Prostate gland (tissue), 2 donors: ENCODE measurements at regions not wholly inside any gene's neighbourhood (a gene's known extent, or its start where the extent isn't known, plus 50 kb on each side); places are given as distances from the start of the nearest gene placed in this dataset.

ENCODE experiments used
- DNase-seq: peaks from one replicate; pipeline ENCODE4 v3.0.0-alpha.2; 2019; ENCODE audit warnings: low spot score
- H3K27ac ChIP-seq, 2 donors: fragments of 200-600 bp; sonication (generic); 2 replicates each; pipeline ENCODE4 v1.5.1; 2017 to 2019
- H3K27me3 ChIP-seq: fragments of 200-600 bp; sonication (generic); replicated peaks from 2 replicates; pipeline ENCODE4 v1.5.1; 2019; ENCODE audit not compliant: insufficient read depth
- H3K36me3 ChIP-seq, 2 donors: fragments of 200-600 bp; sonication (generic); 1 replicate in 1 of 2; 2 replicates in 1 of 2; pipeline versions ENCODE4 v1.5.1 to v1.8.1; 2017 to 2019
- H3K4me1 ChIP-seq: fragments of 200-600 bp; sonication (generic); replicated peaks from 2 replicates; pipeline ENCODE4 v1.5.1; 2019
- H3K4me3 ChIP-seq, 2 donors: fragments of 200-600 bp; sonication (generic); 2 replicates each; pipeline ENCODE4 v1.5.1; 2017 to 2019
- H3K9me3 ChIP-seq: fragments of 200-600 bp; sonication (generic); 2 replicates; pipeline ENCODE4 v1.5.1; 2017
- POLR2A ChIP-seq: fragments of 450-650 bp; IDR thresholded peaks from one replicate; pipeline ENCODE4 v1.6.1; 2016; ENCODE audit warnings: antibody characterized with exemption, mild to moderate bottlenecking
- POLR2AphosphoS5 ChIP-seq: sonication (generic); formaldehyde crosslinking; IDR thresholded peaks from one replicate; pipeline ENCODE4 v1.6.1; 2017; ENCODE audit warnings: antibody characterized with exemption
- WGBS: methylation state at CpG from one replicate; pipeline ENCODE4 v1.1.5; 2018; 5-methylcytosine and 5-hydroxymethylcytosine counted together
- intact Hi-C: fragments of 100-400 bp; cut with DNase I; formaldehyde crosslinking; loops from one replicate; pipeline ENCODE4 v1.14.2; 2022
- TF ChIP-seq, protein P1 (sequence below), 4 experiments: fragments of 200-600 bp in 2 of 4; fragments of 450-650 bp in 2 of 4; sonication (generic) in 2 of 4; IDR thresholded peaks; 1 replicate in 3 of 4; 2 replicates in 1 of 4; pipeline ENCODE4 v1.5.1; 2016 to 2019; ENCODE audit warnings: antibody characterized with exemption in 4 of 4, mild to moderate bottlenecking in 2 of 4, moderate library complexity in 2 of 4

DNA sequence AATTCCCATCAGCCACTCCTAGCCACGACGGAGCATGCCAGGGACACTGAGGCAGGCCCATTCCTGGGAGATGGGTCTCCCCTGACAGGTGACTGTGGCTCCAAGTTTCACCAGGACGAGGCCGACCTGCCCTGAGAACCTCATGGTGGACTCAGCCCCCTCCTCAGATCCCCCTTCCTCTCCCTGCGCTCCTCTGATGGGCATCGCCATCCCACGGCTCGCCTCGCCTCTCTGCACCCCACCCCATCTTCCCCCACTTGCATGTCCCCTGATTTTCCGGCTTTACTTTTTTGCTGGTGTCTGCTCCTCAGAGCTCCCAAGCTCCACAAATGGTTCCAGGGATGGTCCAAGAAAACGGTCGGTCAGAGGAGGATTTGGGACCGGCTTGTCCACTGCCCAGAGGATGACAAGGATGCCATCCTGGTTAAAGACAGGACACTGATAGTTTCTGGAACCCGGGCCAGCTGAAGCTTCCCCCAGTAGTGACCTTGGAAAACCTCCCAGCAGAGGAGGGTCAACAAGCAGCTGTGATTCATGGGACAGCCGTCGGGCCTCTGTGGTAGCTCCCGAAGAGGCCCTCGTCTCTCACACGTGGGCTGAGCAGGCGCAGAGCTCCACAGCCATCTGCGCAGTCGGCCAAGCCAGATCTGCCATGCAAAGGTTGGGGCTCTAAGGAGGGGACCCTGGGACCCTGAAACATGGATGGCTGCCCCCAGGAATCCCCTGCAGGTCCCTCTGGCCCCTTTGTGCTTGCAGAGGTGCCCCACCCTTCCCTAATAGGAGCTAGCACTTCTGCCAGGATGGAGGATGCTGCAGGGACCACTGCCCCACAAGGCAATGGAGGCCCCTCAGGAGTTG is 87.8 kb upstream of the SLC66A3 start:
- WGBS = 90% methylated on average over 22 of the region's 22 CpGs
- Histone ChIP-seq H3K4me1 (no peaks in the 10 kb centered on the region), H3K27ac (no peak overlapping the region), H3K36me3 (no peaks in the 10 kb centered on the region), H3K27me3 (no peaks in the 10 kb centered on the region), H3K4me3 (no peak overlapping the region), H3K9me3 (no peaks in the 10 kb centered on the region)
- TF ChIP-seq POLR2A (no peak), POLR2AphosphoS5 (no peak)
- TF ChIP-seq, protein P1, sequence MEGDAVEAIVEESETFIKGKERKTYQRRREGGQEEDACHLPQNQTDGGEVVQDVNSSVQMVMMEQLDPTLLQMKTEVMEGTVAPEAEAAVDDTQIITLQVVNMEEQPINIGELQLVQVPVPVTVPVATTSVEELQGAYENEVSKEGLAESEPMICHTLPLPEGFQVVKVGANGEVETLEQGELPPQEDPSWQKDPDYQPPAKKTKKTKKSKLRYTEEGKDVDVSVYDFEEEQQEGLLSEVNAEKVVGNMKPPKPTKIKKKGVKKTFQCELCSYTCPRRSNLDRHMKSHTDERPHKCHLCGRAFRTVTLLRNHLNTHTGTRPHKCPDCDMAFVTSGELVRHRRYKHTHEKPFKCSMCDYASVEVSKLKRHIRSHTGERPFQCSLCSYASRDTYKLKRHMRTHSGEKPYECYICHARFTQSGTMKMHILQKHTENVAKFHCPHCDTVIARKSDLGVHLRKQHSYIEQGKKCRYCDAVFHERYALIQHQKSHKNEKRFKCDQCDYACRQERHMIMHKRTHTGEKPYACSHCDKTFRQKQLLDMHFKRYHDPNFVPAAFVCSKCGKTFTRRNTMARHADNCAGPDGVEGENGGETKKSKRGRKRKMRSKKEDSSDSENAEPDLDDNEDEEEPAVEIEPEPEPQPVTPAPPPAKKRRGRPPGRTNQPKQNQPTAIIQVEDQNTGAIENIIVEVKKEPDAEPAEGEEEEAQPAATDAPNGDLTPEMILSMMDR (IDR thresholded peaks at IDR 0.05) = no peak
- DNase-seq = no peak
- intact Hi-C loops = no loop called here

DNA sequence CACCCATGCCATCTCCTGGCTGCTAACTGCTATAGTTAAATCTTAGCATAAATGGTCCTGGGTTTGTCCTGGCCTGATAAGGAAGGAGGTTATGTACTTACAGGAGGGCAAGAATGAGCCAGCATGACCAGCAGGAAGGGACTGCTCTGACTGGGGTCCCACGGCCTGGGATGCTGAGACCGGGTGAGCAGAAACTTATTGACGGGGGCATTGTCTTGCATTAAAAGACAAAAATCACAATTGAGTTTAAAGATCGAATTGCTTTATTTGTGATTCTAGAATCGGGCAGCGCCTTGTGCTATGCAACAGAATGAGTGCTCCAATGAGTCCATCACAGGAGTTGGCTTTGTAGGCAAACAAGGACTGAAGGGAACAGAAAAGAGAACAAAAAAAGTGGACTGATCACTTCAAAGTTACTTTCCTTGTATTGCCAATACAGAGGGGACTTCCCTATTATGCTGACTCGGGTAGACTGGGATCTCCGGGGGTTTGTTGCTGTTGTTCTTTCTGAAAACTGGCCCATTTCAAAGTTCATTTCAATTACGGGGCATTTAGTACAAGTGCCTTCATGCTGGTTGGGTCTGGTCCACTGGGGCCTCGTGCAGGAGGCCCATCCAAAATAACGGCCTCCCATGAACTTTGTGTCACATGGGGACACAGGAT is 87.1 kb upstream of the SLC66A3 start:
- Histone ChIP-seq H3K27ac (no peak overlapping the region), H3K4me1 (no peaks in the 10 kb centered on the region), H3K27me3 (no peaks in the 10 kb centered on the region), H3K4me3 (no peak overlapping the region), H3K36me3 (no peaks in the 10 kb centered on the region), H3K9me3 (no peaks in the 10 kb centered on the region)
- intact Hi-C loops = no loop called here
- TF ChIP-seq POLR2A (no peak), POLR2AphosphoS5 (no peak)
- TF ChIP-seq, protein P1 (IDR thresholded peaks at IDR 0.05) = no peak
- whole genome bisulfite sequencing = 93% methylated on average over 11 of the region's 11 CpGs
- DNase-seq = no peak

DNA sequence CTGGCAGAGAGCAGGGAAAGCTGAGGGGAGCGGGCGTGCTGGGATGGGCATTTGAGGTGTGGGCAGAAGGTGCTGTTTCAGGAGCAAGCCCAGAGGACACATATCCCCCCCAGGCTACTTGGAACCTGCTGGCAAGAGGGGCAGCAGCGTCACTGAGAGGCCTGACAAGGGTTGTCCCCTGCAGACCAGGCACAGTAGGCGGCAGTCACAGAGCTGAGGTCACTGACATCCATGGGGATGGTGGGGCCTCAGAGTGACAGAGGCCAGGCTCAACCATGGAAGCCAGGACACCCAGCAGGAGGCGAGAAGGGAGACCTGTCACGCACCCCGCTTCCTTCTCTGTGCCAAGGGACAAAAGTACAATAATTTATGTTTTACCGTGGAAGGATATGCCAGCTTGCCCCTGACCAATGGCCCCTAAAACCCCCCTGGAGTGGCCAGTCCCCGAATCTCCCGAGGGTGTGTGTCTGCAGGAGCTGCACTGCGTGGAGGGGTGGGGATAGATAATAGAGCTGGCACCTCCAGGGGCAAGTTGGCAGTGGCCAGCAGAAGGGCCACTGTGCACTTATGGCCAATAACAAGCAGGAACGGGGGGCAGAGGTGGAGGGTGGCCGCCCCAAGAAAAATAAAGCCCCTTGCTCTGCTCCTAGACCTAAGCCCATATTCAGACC is 86.3 kb upstream of the SLC66A3 start:
- intact Hi-C loops = no loop called here
- DNase-seq = no peak
- H3K4me1 ChIP-seq = no peaks in the 10 kb centered on the region
- H3K27me3 ChIP-seq = no peaks in the 10 kb centered on the region
- WGBS = 96% methylated on average over 13 of the region's 13 CpGs
- TF ChIP-seq POLR2A = no peak
- TF ChIP-seq, protein P1 (IDR thresholded peaks at IDR 0.05) = no peak
- no peak for TF ChIP-seq POLR2AphosphoS5
- no peaks in the 10 kb centered on the region for H3K9me3 ChIP-seq
- H3K36me3 ChIP-seq = no peaks in the 10 kb centered on the region
- H3K4me3 ChIP-seq = no peak overlapping the region
- H3K27ac ChIP-seq = no peak overlapping the region

DNA sequence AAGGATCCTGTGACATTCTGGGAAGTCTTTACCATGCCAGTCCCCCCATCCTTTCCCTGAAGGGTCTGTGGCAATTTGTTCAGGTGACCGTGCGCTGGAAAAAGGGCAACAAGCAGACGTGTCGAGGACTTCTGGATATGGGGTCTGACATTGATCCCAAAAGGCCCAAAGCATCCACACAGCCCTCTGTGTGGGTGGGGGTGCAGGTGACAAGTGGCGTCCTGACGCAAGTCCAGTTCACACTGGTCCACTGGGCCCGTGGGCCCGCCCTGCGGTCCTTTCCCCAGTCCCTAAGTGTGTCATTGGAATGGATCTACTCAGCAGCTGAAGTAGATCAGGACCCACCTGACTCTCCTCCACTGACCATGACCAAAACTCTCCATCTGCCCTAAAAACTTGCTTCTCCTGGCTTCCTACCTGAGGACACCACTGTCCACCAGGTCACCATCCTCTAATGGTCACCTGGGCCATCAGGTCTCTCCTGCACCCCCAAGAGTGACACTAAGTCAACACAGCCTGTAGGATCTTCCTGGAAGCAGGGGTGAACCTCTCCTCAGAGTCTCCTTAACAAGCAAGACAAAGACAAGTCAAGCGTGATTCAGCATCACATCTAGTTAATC is 85.6 kb upstream of the SLC66A3 start:
- no peaks in the 10 kb centered on the region for H3K9me3 ChIP-seq
- no peaks in the 10 kb centered on the region for H3K4me1 ChIP-seq
- H3K27ac ChIP-seq = no peak overlapping the region
- TF ChIP-seq POLR2A (no peak), POLR2AphosphoS5 (no peak)
- TF ChIP-seq, protein P1 (IDR thresholded peaks at IDR 0.05) = no peak
- no peaks in the 10 kb centered on the region for H3K27me3 ChIP-seq
- no peaks in the 10 kb centered on the region for H3K36me3 ChIP-seq
- intact Hi-C loops = no loop called here
- 91% methylated on average over 10 of the region's 10 CpGs for WGBS
- H3K4me3 ChIP-seq = no peak overlapping the region
- no peak for DNase-seq
